ENCODE measurements at regions not wholly inside any gene's neighbourhood (a gene's known extent, or its start where the extent isn't known, plus 50 kb on each side); places are given as distances from the start of the nearest gene placed in this dataset.

DNA sequence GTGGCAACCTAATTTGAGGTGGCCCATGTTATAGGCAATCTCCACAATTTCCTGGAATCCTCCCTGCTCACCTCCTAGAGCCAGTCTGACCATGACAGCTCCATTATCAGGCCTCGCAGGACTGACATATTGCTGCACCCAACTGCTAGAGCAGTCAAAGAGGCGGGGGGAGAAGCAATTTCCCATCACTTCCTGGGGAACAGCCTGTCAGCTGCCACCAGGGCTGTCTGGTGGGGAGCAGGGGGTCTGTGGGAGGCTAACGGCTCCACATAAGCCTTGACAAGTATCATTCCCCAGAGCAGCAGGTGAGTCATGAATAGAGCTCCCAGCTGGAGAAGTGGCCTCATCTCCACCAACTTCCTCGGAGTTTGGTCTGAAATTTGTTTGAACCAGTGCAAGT lies 322.9 kb downstream of the MATN1 start:
- no peaks in the 10 kb centered on the region for H3K36me3 Mint-ChIP-seq (ENCODE audit: low read depth)
- no peak for TF ChIP-seq CTCF (IDR thresholded peaks at IDR 0.05; ENCODE audit: unreplicated experiment in 3 of 3)
- H3K9me3 Mint-ChIP-seq, result no peaks in the 10 kb centered on the region
- no peak overlapping the region for H3K27ac Mint-ChIP-seq
- peaks cover 20% of the 10 kb centered on the region for H3K27me3 Mint-ChIP-seq (ENCODE audit: low read depth)
- no peaks in the 10 kb centered on the region for H3K4me1 Mint-ChIP-seq
- H3K4me3 Mint-ChIP-seq, result no peak overlapping the region

- TF ChIP-seq CTCF (IDR thresholded peaks at IDR 0.05; ENCODE audit: unreplicated experiment in 3 of 3), result no peak
- Mint-ChIP-seq H3K4me3 (no peak overlapping the region), H3K27ac (no peak overlapping the region), H3K36me3 (ENCODE audit: low read depth) (no peaks in the 10 kb centered on the region), H3K4me1 (no peaks in the 10 kb centered on the region), H3K9me3 (no peaks in the 10 kb centered on the region), H3K27me3 (ENCODE audit: low read depth) (peaks cover 10% of the 10 kb centered on the region)
Measured at GRCh38 chr1:30399026-30399425, 324.4 kb downstream of the MATN1 start.

DNA sequence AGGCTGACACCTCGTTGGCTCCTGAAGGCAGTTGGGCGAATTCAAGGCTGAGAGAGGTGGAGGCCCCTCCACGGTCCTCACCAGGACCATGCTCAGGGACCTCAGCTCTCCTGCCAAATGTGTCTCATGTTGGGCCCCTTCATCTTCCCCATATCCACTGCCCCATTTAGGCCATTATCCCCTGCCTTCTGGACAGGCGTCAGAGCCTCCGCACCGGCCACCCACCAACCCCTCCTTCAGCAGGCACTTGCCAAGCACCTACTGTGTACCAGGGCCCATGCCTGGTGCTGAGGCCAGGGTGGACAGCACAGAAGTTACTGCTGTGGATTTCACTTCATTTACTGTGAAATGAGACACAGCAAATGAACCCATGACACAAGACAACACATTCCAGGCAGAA lies 325.8 kb downstream of the MATN1 start:
- Mint-ChIP-seq H3K4me1 (no peaks in the 10 kb centered on the region), H3K27ac (no peak overlapping the region), H3K27me3 (ENCODE audit: low read depth) (peaks cover 10% of the 10 kb centered on the region), H3K4me3 (no peak overlapping the region), H3K9me3 (peaks cover 4% of the 10 kb centered on the region), H3K36me3 (ENCODE audit: low read depth) (no peaks in the 10 kb centered on the region)
- TF ChIP-seq CTCF (IDR thresholded peaks at IDR 0.05; ENCODE audit: unreplicated experiment in 3 of 3), result no peak

GRCh38 chr1:30395631-30396030 lies 327.8 kb downstream of the MATN1 start:
- no peak for TF ChIP-seq CTCF (IDR thresholded peaks at IDR 0.05; ENCODE audit: unreplicated experiment in 3 of 3)
- Mint-ChIP-seq H3K4me3 (no peak overlapping the region), H3K9me3 (peaks cover 13% of the 10 kb centered on the region), H3K27me3 (ENCODE audit: low read depth) (peaks cover 10% of the 10 kb centered on the region), H3K4me1 (no peaks in the 10 kb centered on the region), H3K27ac (no peak overlapping the region), H3K36me3 (ENCODE audit: low read depth) (peaks cover 4% of the 10 kb centered on the region)

- Mint-ChIP-seq H3K36me3 (ENCODE audit: low read depth) (peaks cover 4% of the 10 kb centered on the region), H3K27me3 (ENCODE audit: low read depth) (peaks cover 32% of the 10 kb centered on the region), H3K4me1 (peaks cover 2% of the 10 kb centered on the region), H3K9me3 (peaks cover 12% of the 10 kb centered on the region), H3K27ac (no peak overlapping the region), H3K4me3 (no peak overlapping the region)
- no peak for TF ChIP-seq CTCF (IDR thresholded peaks at IDR 0.05; ENCODE audit: unreplicated experiment in 3 of 3)
Measured at GRCh38 chr1:30388386-30388785, 335.0 kb downstream of the MATN1 start.

GRCh38 chr1:30386156-30386926 lies 337.0 kb downstream of the MATN1 start:
- H3K36me3 Mint-ChIP-seq (ENCODE audit: low read depth), result peaks cover 3% of the 10 kb centered on the region
- no peak for TF ChIP-seq CTCF (IDR thresholded peaks at IDR 0.05; ENCODE audit: unreplicated experiment in 3 of 3)
- H3K4me1 Mint-ChIP-seq, result peaks cover 9% of the 10 kb centered on the region
- H3K4me3 Mint-ChIP-seq, result no peak overlapping the region
- H3K27me3 Mint-ChIP-seq (ENCODE audit: low read depth), result peaks cover 39% of the 10 kb centered on the region
- H3K9me3 Mint-ChIP-seq, result peaks cover 3% of the 10 kb centered on the region
- H3K27ac Mint-ChIP-seq, result no peak overlapping the region
